Activated T-helper 2 cell treated with anti-CD3 and anti-CD28 coated beads, Interferon-gamma antibody, Interleukin-2, Interleukin-4, amounts not matched to agents 10 μg/mL and 5 μg/mL and 100 μg/mL, durations not matched to agents 14 hours and 24 hours and 36 hours (primary cell): ENCODE measurements at regions not wholly inside any gene's neighbourhood (a gene's known extent, or its start where the extent isn't known, plus 50 kb on each side); places are given as distances from the start of the nearest gene placed in this dataset.

Source experiments
- DNase-seq: peaks from one replicate; pipeline ENCODE4 v3.0.0; 2021; ENCODE audit warnings: low spot score
- H3K27ac Mint-ChIP-seq: one replicate; pipeline ENCODE4 v1.8.0; 2021; ENCODE audit warnings: mixed read lengths
- H3K27me3 Mint-ChIP-seq: one replicate; pipeline ENCODE4 v1.8.0; 2021; ENCODE audit warnings: low read depth, mixed read lengths
- H3K36me3 Mint-ChIP-seq: one replicate; pipeline ENCODE4 v1.8.0; 2021; ENCODE audit warnings: low read depth, mixed read lengths
- H3K4me1 Mint-ChIP-seq: one replicate; pipeline ENCODE4 v1.8.0; 2021; ENCODE audit warnings: low read depth, mixed read lengths
- H3K4me3 Mint-ChIP-seq: one replicate; pipeline ENCODE4 v1.8.0; 2021; ENCODE audit warnings: low read depth, mild to moderate bottlenecking, moderate library complexity, mixed read lengths
- H3K9me3 Mint-ChIP-seq: one replicate; pipeline ENCODE4 v1.8.0; 2021; ENCODE audit warnings: mixed read lengths
- intact Hi-C: fragments of 100-400 bp; cut with micrococcal nuclease; formaldehyde crosslinking; loops from one replicate; pipeline ENCODE4 v1.15.1; 2023

- intact Hi-C loops = no loop called here
- no peak overlapping the region for H3K4me3 Mint-ChIP-seq
Measured at GRCh38 chr21:16406355-16406754, 676.6 kb downstream of the USP25 start.

GRCh38 chr21:16407403-16408240 lies 677.8 kb downstream of the USP25 start:
- intact Hi-C loops = no loop called here
- H3K36me3 Mint-ChIP-seq = no peaks in the 10 kb centered on the region
- DNase-seq = no peak
- H3K9me3 Mint-ChIP-seq = peaks cover 4% of the 10 kb centered on the region
- no peak overlapping the region for H3K27ac Mint-ChIP-seq
- no peaks in the 10 kb centered on the region for H3K27me3 Mint-ChIP-seq
- no peaks in the 10 kb centered on the region for H3K4me1 Mint-ChIP-seq
- no peak overlapping the region for H3K4me3 Mint-ChIP-seq

More at GRCh38 chr21:16406355-16406754, 676.6 kb downstream of the USP25 start:
- Mint-ChIP-seq H3K4me1 (no peaks in the 10 kb centered on the region), H3K36me3 (no peaks in the 10 kb centered on the region), H3K27ac (no peak overlapping the region), H3K27me3 (no peaks in the 10 kb centered on the region), H3K9me3 (peaks cover 12% of the 10 kb centered on the region)
- DNase-seq = no peak

GRCh38 chr21:16408280-16408679 lies 678.5 kb downstream of the USP25 start:
- intact Hi-C loops = no loop called here
- Mint-ChIP-seq H3K9me3 (peaks cover 3% of the 10 kb centered on the region), H3K27me3 (no peaks in the 10 kb centered on the region)

GRCh38 chr21:16409352-16409751 lies 679.6 kb downstream of the USP25 start:
- H3K27me3 Mint-ChIP-seq = no peaks in the 10 kb centered on the region
- H3K9me3 Mint-ChIP-seq = peaks cover 3% of the 10 kb centered on the region
- H3K36me3 Mint-ChIP-seq = no peaks in the 10 kb centered on the region
- DNase-seq = no peak
- intact Hi-C loops = no loop called here
- H3K27ac Mint-ChIP-seq = no peak overlapping the region
- H3K4me3 Mint-ChIP-seq = no peak overlapping the region
- H3K4me1 Mint-ChIP-seq = no peaks in the 10 kb centered on the region

More at GRCh38 chr21:16408280-16408679, 678.5 kb downstream of the USP25 start:
- no peak overlapping the region for H3K4me3 Mint-ChIP-seq
- DNase-seq = no peak
- no peak overlapping the region for H3K27ac Mint-ChIP-seq
- no peaks in the 10 kb centered on the region for H3K36me3 Mint-ChIP-seq
- no peaks in the 10 kb centered on the region for H3K4me1 Mint-ChIP-seq

- no peak overlapping the region for H3K4me3 Mint-ChIP-seq
- no peak for DNase-seq
- H3K27me3 Mint-ChIP-seq = no peaks in the 10 kb centered on the region
- peaks cover 8% of the 10 kb centered on the region for H3K9me3 Mint-ChIP-seq
- H3K27ac Mint-ChIP-seq = no peak overlapping the region
- intact Hi-C loops = no loop called here
- H3K36me3 Mint-ChIP-seq = no peaks in the 10 kb centered on the region
- H3K4me1 Mint-ChIP-seq = no peaks in the 10 kb centered on the region
Measured at GRCh38 chr21:16418226-16418625, 688.4 kb downstream of the USP25 start.

- H3K4me3 Mint-ChIP-seq = no peak overlapping the region
- no peaks in the 10 kb centered on the region for H3K4me1 Mint-ChIP-seq
- peaks cover 8% of the 10 kb centered on the region for H3K9me3 Mint-ChIP-seq
- no peaks in the 10 kb centered on the region for H3K27me3 Mint-ChIP-seq
- intact Hi-C loops = no loop called here
- no peaks in the 10 kb centered on the region for H3K36me3 Mint-ChIP-seq
- no peak overlapping the region for H3K27ac Mint-ChIP-seq
- no peak for DNase-seq
Measured at GRCh38 chr21:16418642-16419041, 688.9 kb downstream of the USP25 start.

- Mint-ChIP-seq H3K4me3 (no peak overlapping the region), H3K9me3 (peaks cover 12% of the 10 kb centered on the region), H3K4me1 (no peaks in the 10 kb centered on the region), H3K27me3 (no peaks in the 10 kb centered on the region), H3K27ac (no peak overlapping the region), H3K36me3 (no peaks in the 10 kb centered on the region)
- no peak for DNase-seq
- intact Hi-C loops = no loop called here
Measured at GRCh38 chr21:16419188-16419921, 689.6 kb downstream of the USP25 start.

- no peak for DNase-seq
- Mint-ChIP-seq H3K27ac (no peak overlapping the region), H3K27me3 (no peaks in the 10 kb centered on the region)
Measured at GRCh38 chr21:16420031-16420724, 690.4 kb downstream of the USP25 start.

GRCh38 chr21:16421007-16421406 lies 691.2 kb downstream of the USP25 start:
- no peaks in the 10 kb centered on the region for H3K36me3 Mint-ChIP-seq
- no peak overlapping the region for H3K4me3 Mint-ChIP-seq
- no peak for DNase-seq
- no peak overlapping the region for H3K27ac Mint-ChIP-seq
- H3K27me3 Mint-ChIP-seq = no peaks in the 10 kb centered on the region
- intact Hi-C loops = no loop called here
- peaks cover 9% of the 10 kb centered on the region for H3K9me3 Mint-ChIP-seq
- H3K4me1 Mint-ChIP-seq = no peaks in the 10 kb centered on the region

More at GRCh38 chr21:16420031-16420724, 690.4 kb downstream of the USP25 start:
- H3K9me3 Mint-ChIP-seq = peaks cover 12% of the 10 kb centered on the region
- H3K4me1 Mint-ChIP-seq = no peaks in the 10 kb centered on the region
- no peaks in the 10 kb centered on the region for H3K36me3 Mint-ChIP-seq
- H3K4me3 Mint-ChIP-seq = no peak overlapping the region
- intact Hi-C loops = no loop called here

GRCh38 chr21:16421965-16422364 lies 692.2 kb downstream of the USP25 start:
- Mint-ChIP-seq H3K27me3 (no peaks in the 10 kb centered on the region), H3K27ac (no peak overlapping the region), H3K4me3 (no peak overlapping the region), H3K9me3 (peaks cover 4% of the 10 kb centered on the region), H3K4me1 (no peaks in the 10 kb centered on the region), H3K36me3 (no peaks in the 10 kb centered on the region)
- intact Hi-C loops = no loop called here
- no peak for DNase-seq

- H3K27me3 Mint-ChIP-seq = no peaks in the 10 kb centered on the region
- no peaks in the 10 kb centered on the region for H3K4me1 Mint-ChIP-seq
- DNase-seq = no peak
- no peaks in the 10 kb centered on the region for H3K36me3 Mint-ChIP-seq
- intact Hi-C loops = no loop called here
- H3K9me3 Mint-ChIP-seq = peaks cover 4% of the 10 kb centered on the region
- no peak overlapping the region for H3K27ac Mint-ChIP-seq
- no peak overlapping the region for H3K4me3 Mint-ChIP-seq
Measured at GRCh38 chr21:16422702-16423101, 692.9 kb downstream of the USP25 start.

GRCh38 chr21:16423921-16424320 lies 694.1 kb downstream of the USP25 start:
- Mint-ChIP-seq H3K27me3 (no peaks in the 10 kb centered on the region), H3K4me3 (no peak overlapping the region), H3K9me3 (peaks cover 4% of the 10 kb centered on the region), H3K27ac (no peak overlapping the region), H3K36me3 (no peaks in the 10 kb centered on the region), H3K4me1 (no peaks in the 10 kb centered on the region)
- intact Hi-C loops = no loop called here
- no peak for DNase-seq

- Mint-ChIP-seq H3K9me3 (peaks cover 4% of the 10 kb centered on the region), H3K36me3 (no peaks in the 10 kb centered on the region), H3K27ac (no peak overlapping the region), H3K4me1 (no peaks in the 10 kb centered on the region), H3K27me3 (no peaks in the 10 kb centered on the region), H3K4me3 (no peak overlapping the region)
- intact Hi-C loops = no loop called here
- DNase-seq = no peak
Measured at GRCh38 chr21:16424331-16424751, 694.6 kb downstream of the USP25 start.
